AG20443 (cell line): ENCODE measurements at regions not wholly inside any gene's neighbourhood (a gene's known extent, or its start where the extent isn't known, plus 50 kb on each side); places are given as distances from the start of the nearest gene placed in this dataset.

Experiments used
- DNase-seq: peaks from one replicate; pipeline ENCODE4 v3.0.0; 2012; ENCODE audit warnings: low spot score, mixed read lengths

DNA sequence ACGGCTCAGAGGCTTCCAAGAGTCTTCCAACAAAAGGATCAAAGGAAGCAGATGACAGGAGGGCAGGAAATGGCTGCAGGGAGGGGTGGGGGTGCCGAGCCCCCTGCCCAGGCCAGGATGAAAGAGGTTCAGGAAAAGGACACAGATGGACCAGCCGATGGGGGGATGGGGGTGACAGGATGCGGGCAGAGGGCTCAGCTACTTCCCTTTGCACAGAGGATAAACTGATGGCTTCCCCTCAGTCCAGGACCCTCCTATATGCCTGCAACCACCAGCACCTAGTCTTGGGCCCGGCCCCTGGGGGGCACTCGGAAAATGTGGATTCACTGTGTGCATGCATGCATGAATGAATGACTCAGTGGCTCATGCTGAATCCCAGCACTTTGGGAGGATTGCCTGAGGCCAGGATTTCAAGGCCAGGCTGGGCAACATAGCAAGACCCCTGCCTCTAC, 148.2 kb downstream of the C9orf50 start:
- no peak for DNase-seq

DNA sequence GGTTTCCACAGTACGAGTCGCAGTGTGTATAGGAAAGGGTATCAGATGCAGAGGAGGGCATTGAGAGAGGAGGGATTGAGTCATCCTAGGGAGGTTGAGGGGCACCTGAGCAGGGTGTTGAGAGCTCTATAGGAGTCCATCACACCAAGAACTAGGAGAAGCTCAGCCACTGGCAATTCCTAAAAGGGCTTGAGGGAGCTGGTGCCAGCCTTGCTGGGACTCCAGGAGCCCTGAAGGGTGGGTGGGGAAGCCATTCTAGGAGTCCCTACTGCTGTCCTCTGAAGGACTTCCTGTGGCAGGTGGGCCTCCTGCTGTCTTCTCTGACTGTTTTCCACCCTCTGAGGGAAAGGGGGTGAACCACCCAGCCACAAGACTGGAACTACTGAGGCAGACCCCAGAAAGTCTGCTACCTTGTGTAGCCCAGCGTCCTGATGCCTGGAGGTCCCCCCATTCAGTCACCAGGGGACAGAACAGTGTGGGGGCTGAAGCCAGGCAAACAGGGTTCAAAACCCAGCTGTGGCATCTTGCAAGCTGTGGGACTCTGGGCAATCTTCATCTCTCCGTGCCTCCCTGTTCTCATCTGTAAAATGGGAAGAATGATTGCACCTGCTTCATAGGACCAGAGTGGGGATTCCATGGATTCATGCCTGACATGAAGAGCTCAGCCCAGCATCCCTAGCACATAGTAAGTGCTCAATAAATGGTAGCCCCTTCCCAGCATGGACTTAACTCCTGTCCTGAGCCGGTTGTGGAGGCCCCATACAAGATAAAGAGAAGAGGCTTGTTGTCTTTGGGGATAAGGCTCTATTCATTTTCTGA, 149.5 kb downstream of the C9orf50 start:
- DNase-seq: no peak

GRCh38 chr9:129469988-129470316, 150.9 kb downstream of the C9orf50 start:
- DNase-seq: no peak

GRCh38 chr9:129469188-129469987, 151.5 kb downstream of the C9orf50 start:
- no peak for DNase-seq

- DNase-seq: no peak
These were observed 152.9 kb downstream of the C9orf50 start for GRCh38 chr9:129467739-129468666.

GRCh38 chr9:129467004-129467588, 153.8 kb downstream of the C9orf50 start:
- DNase-seq: no peak

DNA sequence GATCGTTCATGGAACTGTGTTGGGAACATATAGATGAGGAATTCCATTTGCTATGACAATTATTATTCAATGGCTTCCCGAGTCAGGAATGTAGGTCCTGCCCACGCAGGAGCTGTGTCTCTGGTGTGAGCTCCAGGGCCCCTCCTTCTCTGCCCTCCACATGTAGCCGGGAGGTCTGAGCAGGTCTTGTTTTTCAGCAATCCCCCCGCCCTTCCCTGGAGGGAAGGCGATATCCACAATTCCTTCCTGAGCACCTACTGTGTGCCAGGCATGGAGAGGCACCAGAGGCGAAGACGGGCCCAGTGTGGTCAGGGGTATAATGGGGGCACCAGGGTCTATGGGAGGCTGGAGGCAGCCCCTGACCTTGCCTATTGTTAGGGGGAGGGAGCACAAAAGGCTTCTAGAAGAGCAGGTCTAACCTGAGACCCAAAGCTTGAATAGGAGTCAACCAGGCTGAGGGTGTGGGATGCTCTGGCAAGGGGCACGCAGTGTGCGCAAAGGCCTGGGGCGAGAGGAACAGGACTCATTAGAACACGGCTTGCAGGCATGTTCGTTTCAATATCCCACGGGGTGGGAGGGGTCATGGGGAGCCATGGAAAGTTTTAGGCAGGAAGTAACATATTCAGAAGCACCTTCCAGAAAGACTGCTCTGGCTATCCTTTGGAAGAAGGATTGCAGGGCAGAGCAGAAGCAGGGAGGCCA, 154.9 kb downstream of the C9orf50 start:
- DNase-seq: no peak

DNA sequence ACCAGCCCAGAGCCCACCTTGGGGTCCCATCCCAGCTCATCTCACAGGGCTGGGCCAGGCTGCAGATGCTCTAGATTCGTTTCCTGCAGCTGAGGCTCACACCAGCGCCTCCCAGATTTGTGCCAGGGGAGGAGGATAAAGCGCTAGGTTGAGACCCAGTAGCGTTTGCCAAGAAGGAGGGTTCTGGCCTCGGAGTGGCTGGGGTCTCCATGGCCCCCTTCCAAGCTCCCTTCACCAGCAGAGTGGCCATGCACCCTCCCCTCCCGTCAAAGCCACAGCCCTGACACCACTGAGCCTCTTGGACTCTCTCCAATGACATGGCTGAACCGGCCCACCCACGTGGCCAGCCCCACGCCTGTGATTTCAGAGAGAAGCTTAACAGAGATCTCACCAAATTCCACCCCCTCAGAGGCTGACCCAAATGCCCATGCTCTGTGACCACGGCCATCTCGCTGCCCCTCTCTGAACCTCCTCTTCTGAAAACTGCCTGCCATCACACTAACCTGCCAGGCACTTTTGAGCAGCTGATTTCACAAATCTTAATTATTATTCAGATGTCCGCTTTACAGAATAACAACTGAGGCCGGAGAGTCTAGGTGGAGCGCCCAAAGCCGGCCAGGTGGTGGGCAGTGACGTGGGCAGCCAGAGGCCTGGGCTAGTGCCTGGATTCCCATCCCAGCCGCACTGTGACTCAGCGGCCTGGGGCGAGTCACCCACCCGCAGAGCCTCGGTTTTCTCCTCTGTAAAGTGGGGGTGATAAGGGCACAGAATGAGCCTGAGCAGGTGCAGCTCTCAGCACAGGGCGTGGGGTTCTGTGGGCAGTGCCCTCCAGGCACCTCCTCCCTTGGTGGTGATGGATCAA, 155.7 kb downstream of the C9orf50 start:
- peak; percentile 51 for DNase-seq

DNA sequence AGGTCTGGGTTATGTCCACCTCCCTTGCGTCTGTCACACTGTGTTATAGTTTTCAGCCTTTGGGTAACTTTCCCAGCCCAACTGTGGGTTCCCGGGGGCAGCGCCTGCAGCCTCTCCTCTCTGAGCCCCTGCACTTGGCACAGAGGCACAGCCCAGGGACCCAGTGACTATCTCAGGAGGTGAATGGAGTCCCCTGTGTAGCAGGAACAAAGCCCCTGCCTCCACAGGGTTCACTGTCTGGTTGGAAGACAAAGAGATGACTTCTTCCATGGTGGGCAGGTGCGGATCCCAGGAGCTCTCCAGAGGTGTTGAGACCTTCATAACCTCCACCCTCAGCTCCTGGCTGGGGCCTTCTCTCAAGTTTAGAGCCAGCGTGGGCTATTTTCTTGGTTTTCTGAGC, 156.9 kb downstream of the C9orf50 start:
- no peak for DNase-seq

DNA sequence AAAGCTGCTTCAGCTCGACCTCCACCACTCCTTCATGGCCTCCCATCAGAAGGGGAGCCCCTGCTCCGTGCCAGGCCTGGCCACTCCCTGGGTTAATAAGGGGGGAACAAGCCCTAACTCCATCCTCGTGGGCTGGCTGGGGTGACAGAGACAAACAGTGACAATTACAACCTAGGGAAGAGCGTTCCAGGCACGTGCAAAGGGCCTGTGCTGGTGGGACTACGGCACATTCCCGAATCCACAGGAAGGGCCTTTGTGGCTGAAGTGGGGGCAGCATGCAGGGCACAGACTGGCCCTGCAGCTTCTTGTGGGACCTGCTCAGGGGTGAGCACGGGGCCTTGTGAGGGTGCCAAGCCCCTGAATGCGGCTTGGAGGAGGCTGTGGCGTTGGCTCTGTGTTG, 157.4 kb downstream of the C9orf50 start:
- DNase-seq: no peak

- DNase-seq: no peak
These were observed 158.5 kb downstream of the C9orf50 start for GRCh38 chr9:129462360-129462759.

DNA sequence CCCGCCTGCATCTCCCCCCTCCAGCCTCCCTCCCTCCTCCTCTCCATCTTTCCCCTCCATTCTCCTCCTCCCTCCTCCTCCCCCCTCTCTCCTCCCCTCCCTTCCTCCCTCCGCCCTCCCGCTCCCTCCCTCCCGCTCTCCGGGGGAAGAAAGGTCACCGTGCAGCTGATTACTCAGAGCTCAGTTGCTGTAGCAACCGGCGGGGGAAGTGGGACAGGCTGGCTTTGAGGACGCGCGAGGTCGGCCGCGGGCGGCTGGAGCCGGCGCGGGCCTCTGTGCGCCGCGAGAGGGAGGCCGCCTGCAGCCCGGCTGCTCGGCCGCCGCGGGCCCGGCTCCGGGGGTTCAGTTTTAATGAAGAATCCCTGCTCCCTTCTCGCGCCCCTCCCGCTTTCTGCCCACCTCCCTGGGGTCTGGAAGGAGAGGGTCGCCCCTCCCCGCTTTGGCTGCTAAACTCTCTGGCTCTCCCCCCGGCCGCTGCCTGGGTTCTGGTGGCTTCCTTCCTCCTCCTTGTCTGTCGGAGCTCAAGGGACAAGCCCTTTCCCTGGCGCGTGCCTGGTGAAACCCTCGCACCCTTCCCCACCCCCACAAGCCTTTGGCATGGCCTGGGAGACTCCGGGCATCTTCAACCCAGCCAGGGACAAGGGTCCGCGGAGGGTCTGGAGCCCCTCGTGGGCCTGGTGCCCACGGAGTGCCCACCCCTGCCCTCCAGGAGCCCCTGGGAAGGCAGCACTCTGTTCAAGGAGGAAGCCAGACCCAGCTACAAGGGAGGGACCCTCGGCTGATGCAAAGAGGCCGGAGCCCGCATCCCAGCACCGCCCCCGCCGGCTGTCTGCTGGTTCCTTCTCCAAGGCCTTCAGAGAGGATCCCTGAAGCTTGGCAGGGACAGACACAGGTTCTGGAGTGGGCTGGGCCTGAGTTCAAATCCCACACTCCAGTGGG, 160.3 kb downstream of the C9orf50 start:
- DNase-seq: peak; percentile 98

DNA sequence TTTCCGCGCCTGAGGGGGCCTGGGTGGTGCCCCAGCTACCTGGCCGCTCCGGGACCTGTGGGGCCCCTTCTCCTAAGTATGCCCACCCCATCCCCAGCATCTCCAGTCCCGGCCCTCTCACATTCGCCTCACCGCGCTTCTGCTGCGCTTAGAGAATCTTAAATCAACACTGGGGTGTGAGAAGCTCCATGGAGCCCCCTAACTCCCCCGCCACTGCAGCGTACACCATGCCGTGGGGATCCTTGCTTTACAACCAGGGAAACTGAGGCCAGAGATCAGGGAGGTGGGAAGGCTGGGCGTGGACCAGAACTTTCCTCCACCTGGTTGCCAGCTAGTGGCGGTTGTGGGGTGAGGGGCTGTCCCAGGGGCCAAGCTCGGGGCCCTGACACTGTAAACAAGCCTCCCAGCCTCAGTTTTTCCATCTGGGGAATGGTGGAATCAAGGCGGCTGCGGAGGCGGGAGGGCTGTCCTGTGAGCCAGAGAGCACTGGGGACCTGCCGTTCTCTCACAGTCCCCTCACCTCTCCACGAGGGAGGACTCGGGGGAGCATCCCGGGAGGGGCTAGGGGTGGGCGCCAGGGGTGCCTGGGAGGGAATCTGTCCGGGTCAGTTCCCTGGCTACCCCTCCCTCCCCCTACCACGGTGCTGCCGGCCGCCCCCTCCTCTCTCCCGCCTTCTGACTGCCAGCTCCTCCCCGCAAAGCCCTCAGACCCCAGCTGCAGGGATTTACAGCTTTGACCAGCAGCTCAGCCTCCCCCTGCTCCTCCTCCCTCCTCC, 161.2 kb downstream of the C9orf50 start:
- DNase-seq: no peak

DNA sequence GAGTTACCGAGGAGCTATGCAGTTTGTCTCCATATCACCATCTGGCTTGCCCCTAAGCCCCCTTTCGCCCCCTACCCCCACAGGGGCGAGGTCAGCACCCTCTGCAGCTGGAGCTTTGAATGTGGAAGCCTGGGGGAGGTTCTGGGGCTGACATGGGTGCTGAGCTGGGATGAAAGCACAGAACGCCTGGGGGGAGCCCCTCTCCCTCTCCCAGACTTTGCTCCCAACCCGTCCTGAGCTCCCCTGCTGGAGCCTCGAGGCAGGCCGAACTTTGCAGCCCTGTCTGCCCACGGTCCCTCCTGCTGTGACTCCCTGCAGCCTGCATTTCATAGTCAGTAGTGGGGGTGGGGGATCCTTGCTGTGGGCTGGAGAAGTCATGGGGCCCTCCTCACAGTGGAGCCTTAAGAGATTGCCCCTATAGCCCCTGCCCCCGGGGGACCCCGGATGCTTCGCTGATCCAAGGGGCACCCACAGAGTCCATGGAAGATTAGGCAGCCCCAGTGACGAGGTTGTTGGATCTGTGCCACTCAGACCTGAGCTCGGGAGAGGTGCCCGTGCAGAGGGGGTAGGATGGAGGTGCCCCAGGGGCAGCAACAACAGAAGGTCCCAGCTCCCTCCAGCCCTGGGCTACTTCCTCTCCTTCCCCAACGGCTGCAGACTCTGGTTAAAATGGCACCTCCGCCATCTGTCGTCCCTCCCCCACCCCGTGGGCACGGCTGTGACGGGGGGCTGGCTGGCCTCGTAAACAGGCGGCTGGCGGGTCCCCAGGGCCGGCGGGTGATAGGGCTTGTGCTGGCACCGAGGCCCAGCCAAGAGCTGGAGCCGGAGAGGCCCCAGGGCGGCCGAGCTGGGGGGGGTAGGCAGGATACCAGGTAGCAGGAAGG, 162.0 kb downstream of the C9orf50 start:
- no peak for DNase-seq

DNA sequence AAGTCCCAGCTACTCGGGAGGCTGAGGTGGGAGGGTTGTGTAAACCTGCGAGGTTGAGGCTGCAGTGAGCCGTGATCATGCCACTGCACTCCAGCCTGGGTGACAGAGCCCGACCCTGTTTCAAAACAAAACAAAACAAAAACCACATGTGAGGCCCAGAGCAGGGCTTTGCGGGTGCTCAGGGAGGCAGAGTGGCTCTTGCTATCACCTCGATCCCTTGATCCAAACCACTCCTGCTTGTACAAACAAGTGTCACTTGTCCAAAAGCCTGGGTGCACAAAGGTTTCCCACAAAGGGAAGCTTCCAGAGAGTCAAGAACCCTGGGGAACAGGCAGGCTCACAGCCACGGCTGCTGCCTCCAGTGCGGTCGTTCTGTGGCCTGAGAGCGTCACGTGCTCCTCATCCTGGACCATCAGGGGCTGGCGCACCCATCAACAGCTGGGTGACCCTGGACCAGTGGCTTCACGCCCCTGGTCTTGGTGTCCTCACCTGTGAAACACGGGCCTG, 162.7 kb downstream of the C9orf50 start:
- DNase-seq: no peak

- no peak for DNase-seq
These were observed 163.5 kb downstream of the C9orf50 start for GRCh38 chr9:129457325-129457779.
